Fibroblast of villous mesenchyme (primary cell): ENCODE measurements at regions not wholly inside any gene's neighbourhood (a gene's known extent, or its start where the extent isn't known, plus 50 kb on each side); places are given as distances from the start of the nearest gene placed in this dataset.

Experiments used
- DNase-seq: peaks from one replicate; pipeline ENCODE4 v3.0.0-alpha.2; 2010; ENCODE audit warnings: low read depth
- H3K4me3 ChIP-seq: 2 replicates; pipeline ENCODE4 v1.5.1; 2011; ENCODE audit warnings: low read depth, mild to moderate bottlenecking, low read length
- TF ChIP-seq, protein P1 (sequence below): IDR thresholded peaks from 2 replicates; pipeline ENCODE4 v1.5.1; 2012; ENCODE audit warnings: low read depth, mild to moderate bottlenecking, low read length; ENCODE audit not compliant: insufficient read depth

DNA sequence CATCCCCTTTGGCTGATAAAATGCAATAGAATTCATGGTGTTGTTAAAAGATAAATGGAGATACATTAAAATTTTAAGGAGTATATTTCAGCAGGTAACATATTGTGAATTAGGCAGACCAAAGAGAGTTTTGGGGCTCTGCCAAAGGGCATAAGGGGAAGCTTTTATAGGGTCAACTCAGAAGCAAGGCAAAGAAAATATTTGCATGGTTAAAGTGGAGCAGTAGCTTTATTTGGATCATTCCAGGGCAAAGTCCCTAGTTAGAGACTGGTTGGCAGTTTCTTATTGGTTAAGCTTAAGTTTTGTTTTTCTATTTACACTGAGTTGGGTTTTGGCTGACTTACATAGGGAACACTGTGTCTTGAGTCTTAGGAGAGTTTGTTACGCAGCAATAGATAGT lies 75.1 kb upstream of the CA10 start:
- no peak for DNase-seq
- TF ChIP-seq, protein P1, sequence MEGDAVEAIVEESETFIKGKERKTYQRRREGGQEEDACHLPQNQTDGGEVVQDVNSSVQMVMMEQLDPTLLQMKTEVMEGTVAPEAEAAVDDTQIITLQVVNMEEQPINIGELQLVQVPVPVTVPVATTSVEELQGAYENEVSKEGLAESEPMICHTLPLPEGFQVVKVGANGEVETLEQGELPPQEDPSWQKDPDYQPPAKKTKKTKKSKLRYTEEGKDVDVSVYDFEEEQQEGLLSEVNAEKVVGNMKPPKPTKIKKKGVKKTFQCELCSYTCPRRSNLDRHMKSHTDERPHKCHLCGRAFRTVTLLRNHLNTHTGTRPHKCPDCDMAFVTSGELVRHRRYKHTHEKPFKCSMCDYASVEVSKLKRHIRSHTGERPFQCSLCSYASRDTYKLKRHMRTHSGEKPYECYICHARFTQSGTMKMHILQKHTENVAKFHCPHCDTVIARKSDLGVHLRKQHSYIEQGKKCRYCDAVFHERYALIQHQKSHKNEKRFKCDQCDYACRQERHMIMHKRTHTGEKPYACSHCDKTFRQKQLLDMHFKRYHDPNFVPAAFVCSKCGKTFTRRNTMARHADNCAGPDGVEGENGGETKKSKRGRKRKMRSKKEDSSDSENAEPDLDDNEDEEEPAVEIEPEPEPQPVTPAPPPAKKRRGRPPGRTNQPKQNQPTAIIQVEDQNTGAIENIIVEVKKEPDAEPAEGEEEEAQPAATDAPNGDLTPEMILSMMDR = no peak
- no peak overlapping the region for H3K4me3 ChIP-seq

DNA sequence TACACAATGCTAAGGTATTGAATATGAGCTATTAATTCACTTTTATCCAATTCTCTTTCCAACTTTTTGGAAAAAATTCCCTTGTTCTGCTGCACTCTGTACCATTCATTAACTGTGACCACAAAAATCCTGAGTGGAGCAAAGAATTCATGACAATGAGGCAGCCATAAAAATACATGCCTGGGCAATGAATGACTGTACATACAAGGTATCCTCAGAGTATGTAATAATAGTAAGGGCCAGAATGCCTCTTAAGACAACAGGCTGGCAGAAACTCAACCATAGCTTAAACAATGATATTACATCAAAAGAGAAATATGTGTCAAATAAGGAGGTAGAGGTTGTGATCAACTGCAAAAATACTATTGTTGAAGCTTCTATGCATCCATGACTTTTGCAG lies 74.7 kb upstream of the CA10 start:
- no peak overlapping the region for H3K4me3 ChIP-seq
- TF ChIP-seq, protein P1 = no peak
- DNase-seq = no peak

DNA sequence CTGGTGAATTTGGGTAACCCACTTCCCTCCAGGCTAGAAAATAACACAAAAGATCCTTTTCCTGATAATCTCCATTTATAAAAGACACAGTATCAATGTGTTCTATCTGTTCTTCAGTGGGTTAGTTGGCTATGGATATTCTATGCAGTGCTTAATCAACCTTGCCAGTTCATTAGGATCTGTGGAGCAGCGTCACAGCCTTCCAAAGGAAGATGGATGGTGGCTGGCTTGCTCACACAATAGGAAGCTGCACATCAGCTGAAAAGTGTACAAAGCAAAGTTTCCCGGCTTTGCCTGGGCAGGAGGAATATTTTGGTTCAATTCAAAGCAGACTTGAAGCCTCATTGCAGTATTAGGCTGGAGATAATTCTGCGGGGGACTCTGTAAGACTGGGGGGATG lies 70.3 kb upstream of the CA10 start:
- no peak for DNase-seq
- H3K4me3 ChIP-seq = no peak overlapping the region
- TF ChIP-seq, protein P1 = no peak

DNA sequence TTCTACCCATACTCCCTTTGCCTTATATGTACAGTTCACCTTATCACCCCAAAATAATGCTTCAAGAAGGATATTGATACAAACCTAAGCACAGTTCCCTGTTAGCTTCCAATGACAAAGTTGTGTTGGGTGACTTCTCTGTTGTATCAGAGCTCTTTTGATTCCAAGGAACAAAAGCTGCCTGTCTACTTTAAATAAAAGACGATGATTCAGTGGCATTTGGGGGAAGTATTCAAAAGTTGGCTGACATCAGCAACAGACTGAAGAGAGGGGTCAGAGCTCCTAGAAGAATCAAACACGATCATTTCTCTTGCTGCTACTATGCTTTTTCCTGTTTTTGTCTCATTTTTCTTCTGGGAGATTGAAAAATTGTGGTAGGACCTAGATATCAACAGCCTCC lies 69.4 kb upstream of the CA10 start:
- H3K4me3 ChIP-seq = no peak overlapping the region
- TF ChIP-seq, protein P1 = no peak
- DNase-seq = no peak

DNA sequence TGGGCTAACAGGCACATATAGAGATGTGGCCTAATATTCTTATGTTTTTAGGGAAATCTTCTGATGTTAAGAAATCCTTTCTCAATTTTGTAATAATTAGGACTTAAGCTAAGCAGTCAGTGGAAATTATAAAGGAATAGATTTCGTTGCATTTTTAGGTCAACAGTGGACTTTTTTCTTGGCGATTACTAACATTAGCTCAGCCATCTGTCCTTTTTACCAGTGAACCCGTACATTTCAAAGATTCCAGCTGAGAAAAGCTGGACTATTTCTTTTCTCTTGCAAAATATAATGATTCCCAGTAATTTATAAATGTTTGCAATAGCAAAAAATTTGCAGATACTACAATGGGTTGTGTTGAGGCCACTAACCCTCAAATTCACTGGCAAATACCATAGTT lies 54.9 kb upstream of the CA10 start:
- no peak overlapping the region for H3K4me3 ChIP-seq
- DNase-seq = no peak
- TF ChIP-seq, protein P1 = no peak

DNA sequence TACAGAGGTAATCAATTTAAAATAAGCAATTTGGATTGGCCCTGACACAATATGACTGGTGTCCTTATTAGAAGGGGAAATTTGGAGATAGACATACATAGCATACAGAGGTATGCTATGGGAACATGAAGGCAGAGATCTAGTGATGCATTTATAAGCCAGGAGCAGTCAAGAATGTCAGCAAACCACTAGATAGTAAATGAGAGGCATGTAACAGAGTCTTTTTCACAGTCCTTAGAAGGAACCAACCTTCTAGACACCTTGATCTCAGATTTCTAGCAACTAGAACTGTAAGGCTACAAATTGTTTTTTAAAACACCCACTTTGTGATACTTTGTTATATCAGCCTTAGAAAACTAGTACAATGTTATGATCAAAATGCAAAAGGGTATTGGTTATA lies 54.3 kb upstream of the CA10 start:
- no peak for DNase-seq

DNA sequence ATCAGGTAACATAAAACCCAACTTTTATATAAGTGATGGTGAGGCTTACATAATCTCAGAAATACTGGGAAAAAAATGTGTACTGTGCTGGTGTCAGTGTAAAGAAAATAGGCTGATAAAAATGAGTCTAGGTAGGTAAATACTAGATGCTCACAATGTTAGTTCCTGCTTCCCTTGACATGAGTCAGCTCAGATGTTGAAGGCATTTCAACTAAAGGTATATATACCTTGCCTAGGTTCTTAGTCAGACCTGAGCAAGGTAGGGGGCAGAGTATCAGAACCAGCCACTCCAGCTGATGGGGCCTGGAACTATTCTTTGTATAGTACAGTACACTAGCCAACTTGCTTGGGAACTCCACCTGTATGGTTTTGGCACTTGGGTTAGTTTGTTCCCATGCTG lies 51.0 kb upstream of the CA10 start:
- TF ChIP-seq, protein P1 = no peak
- H3K4me3 ChIP-seq = no peak overlapping the region
- DNase-seq = no peak

More for the DNA sequence above, 54.3 kb upstream of the CA10 start:
- TF ChIP-seq, protein P1 = no peak
- no peak overlapping the region for H3K4me3 ChIP-seq
